Mammary epithelial cell (primary cell): ENCODE measurements at regions not wholly inside any gene's neighbourhood (a gene's known extent, or its start where the extent isn't known, plus 50 kb on each side); places are given as distances from the start of the nearest gene placed in this dataset.

Experiments
- CTCF ChIP-seq, 2 donors: IDR thresholded peaks in 1 of 2; conservative IDR thresholded peaks in 1 of 2; 2 replicates each; pipeline ENCODE4 v1.5.1; 2011 to 2012; ENCODE audit warnings: inconsistent platforms in 2 of 2, low read length in 2 of 2, mild to moderate bottlenecking in 2 of 2, control low read depth in 1 of 2, low read depth in 1 of 2; ENCODE audit not compliant: insufficient read depth in 1 of 2; ENCODE audit errors: extremely low read depth in 1 of 2
- EZH2 ChIP-seq: IDR thresholded peaks from 2 replicates; pipeline ENCODE4 v1.6.1; 2012; ENCODE audit warnings: low read length, inconsistent platforms, borderline replicate concordance

DNA sequence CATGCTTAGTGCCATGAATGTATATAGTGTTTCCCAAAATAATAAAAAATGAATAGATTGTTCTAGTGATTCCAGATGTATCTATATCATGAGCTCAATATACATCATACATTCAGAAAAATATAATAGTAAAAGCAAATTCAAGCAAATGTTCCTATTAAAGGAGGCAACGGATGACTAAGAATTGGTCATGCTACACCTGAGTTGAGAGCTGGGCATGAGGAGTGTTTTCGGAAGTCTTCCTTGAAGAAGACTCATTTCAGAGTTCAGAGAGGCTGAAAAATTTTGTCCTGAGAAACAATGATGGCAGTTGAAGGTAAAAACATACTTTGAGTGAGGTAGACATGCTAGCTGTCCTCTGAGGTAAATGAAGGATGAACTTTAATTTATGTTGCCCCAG is 79.3 kb upstream of the IL1RAPL2 start:
- TF ChIP-seq CTCF (conservative IDR thresholded peaks at IDR 0.05 in 1 of 2, IDR thresholded peaks at IDR 0.05 in 1 of 2; ENCODE audit: extremely low read depth in 1 of 2, insufficient read depth in 1 of 2, low read depth in 1 of 2, low read length in 2 of 2) (no peak), EZH2 (no peak)
